ENCODE measurements at regions not wholly inside any gene's neighbourhood (a gene's known extent, or its start where the extent isn't known, plus 50 kb on each side); places are given as distances from the start of the nearest gene placed in this dataset.
"Not testable (repeated sequence)": the region's sequence is repeated elsewhere in the genome, so short reads cannot be mapped to it uniquely, and the experiment has no call there.

DNA sequence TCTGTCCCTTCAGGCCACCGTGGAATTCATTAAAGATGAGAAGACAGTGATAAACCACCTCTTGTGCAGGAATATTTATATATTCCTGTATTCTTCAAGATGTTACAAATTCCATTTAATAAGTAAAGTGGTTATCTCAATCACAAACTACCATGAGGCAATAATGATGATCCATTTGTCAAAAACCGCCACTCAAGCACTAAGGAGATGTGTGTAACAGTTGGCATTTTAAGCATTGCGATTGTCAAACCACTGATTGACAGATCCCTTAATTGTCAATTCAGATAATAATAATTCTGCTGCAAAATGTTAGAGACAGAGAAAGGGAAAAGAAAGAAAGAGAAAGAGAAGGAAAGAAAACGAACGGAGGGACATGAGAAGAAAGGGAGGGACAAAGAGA is 476.1 kb upstream of the RBFOX1 start:
- no peak for DNase-seq (ENCODE audit: low read depth)

DNA sequence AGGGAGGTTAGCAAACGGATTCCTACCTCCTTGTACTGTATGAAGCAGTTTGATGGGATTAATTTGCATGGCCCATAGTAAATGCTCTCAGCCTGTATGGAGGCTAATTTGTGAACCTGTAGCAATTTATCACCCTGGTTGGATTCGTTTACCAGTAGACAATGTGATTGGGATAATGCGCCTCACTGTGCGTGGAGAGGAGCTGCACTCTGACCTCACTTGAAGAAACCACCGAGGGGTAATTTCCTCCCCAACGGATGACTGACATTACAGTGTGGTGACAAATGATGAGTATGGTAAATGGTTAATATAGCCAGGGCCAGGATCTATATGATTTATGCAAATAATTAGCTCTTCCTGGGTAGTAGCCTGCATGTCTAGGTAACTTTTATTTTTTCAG is 479.1 kb upstream of the RBFOX1 start:
- DNase-seq (ENCODE audit: low read depth): no peak

GRCh38 chr16:6852643-6853225 is 479.9 kb upstream of the RBFOX1 start:
- DNase-seq (ENCODE audit: low read depth): no peak

DNA sequence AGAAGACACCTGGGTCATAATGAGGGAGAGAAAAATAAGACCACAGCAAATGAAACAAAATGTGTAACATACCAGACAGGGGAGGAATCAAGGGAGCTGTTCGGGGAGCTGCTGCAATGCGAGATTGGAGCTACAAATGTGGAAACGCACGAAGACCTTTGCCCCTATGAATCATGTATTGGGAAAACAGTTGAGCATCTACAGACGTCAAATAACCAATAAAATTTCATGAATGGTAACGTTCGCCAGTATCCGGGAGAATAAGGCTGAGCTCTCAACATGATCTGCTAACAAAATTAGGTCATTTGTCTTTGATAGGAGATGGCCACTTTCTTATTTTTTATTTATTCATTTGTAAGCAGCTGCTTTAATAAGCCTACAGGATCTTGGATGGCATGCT is 486.2 kb upstream of the RBFOX1 start:
- no peak for DNase-seq (ENCODE audit: low read depth)

- no peak for DNase-seq (ENCODE audit: low read depth)
Measured at GRCh38 chr16:6841392-6841791, 491.3 kb upstream of the RBFOX1 start.

DNA sequence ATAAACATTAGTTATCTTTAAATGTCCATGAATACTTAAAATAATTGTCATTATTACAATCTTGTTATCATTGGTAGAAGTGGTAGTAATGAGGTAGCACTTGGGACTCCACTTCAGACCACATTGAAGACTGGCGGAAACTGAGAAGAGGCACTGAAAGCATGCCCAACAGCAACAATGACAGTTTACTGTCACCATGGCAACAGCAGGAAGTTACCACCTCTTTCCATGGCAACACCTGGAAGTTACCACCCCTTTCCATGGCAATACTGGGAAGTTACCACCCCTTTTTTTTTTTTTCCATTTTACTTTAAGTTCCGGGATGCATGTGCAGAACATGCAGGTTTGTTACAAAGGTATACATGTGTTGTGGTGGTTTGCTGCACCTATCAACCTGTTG is 494.9 kb upstream of the RBFOX1 start:
- no peak for DNase-seq (ENCODE audit: low read depth)

GRCh38 chr16:6836766-6837165 is 495.9 kb upstream of the RBFOX1 start:
- DNase-seq (ENCODE audit: low read depth): no peak

DNA sequence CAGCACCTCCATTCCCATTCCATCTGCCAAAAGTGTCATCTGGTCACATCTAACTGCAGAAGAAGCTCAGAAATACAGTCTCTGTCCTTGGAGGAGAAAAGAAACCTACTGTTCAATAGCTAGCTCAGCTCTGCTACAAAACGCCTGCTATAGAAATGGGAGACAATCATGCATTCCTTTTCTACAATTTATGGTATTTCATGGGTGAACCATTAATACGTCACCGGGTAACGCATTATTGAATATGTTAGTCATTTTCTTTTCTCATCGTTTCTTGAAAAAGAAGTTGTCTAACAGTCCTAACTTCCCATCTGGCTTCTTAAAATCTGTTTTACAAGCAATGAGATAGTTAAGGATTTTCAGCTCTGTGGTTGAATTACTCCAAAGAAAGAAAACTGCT is 496.7 kb upstream of the RBFOX1 start:
- DNase-seq (ENCODE audit: low read depth): no peak

DNA sequence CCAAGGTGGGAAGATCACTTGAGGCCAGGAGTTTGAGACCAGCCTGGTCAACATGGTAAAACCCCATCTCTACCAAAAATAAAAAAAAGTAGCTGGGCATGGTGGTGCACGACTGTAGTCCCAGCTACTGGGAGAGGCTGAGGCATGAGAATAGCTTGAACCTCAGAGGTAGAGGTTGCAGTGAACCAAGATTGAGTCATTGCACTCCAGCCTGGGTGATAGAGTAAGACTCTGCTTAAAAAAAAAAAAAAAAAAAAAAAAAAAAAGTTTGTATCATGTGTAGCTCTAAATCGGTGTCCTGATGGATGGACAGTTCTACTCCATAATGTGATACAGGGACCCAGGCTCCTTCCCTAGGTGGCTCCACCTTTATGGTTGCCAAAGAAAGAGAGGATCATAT is 497.1 kb upstream of the RBFOX1 start:
- DNase-seq (ENCODE audit: low read depth): no peak

- DNase-seq (ENCODE audit: low read depth): no peak
Measured at GRCh38 chr16:6828690-6829089, 504.0 kb upstream of the RBFOX1 start.

DNA sequence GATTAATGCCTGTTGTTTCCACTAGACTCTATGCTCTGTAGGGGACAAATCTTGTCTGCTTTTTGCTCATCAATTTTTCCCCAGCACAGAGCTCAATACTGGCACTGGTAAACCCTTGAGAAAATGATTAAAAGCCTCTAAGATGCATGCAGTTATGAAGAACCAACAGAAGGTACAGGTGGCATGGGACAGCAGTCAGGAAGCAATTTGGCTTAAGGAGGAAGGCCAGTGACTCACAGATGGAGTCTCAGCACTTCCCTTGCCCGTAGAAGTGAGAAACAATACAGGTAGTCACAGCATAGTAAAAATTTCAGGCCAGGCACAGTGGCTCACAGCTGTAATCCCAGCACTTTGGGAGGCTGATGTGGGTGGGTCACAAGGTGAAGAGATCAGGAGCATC is 504.7 kb upstream of the RBFOX1 start:
- no peak for DNase-seq (ENCODE audit: low read depth)

DNA sequence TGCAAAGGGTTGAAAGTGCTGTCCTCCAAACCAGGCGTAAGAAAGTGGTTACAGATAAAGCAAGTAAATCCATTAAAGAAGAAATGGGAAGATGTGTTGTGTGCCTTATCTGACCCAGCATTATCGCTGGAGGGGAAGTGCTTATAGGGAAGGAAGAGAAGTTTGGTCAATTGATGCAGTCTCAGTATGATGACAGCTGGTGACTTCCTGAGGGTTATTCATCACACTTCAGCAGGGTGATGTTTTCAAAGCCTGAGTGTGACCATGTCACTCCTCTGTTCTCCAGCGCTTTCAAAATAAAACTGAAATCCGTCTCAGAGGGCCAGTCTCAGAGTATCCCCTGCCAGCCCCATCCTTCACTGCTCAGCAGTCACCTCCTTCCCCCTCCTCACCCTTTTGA is 505.4 kb upstream of the RBFOX1 start:
- DNase-seq (ENCODE audit: low read depth): no peak

DNA sequence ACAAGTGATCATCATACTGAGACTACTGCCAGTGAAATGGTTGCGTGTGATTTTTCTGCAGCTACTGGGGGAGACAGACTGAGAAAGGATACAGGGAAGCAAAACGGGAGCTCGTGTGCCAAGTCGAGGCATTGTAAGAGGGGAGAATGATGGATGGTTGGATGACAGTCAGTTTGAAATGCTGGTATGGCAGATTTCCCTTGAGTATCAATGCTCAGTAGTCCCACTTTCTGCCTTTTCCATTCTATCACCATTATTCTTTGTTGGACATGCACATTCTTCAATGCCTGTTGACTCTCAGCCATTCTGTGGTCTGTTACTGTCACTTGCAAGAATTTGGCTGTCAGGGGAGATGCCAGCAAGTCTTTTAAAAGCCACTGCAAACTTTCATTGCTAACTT is 510.6 kb upstream of the RBFOX1 start:
- DNase-seq (ENCODE audit: low read depth): no peak

GRCh38 chr16:6804461-6804860 is 528.2 kb upstream of the RBFOX1 start:
- DNase-seq (ENCODE audit: low read depth): no peak

GRCh38 chr16:6803176-6803575 is 529.5 kb upstream of the RBFOX1 start:
- no peak for DNase-seq (ENCODE audit: low read depth)

- DNase-seq (ENCODE audit: low read depth): no peak
Measured at GRCh38 chr16:6797223-6797622, 535.4 kb upstream of the RBFOX1 start.

DNA sequence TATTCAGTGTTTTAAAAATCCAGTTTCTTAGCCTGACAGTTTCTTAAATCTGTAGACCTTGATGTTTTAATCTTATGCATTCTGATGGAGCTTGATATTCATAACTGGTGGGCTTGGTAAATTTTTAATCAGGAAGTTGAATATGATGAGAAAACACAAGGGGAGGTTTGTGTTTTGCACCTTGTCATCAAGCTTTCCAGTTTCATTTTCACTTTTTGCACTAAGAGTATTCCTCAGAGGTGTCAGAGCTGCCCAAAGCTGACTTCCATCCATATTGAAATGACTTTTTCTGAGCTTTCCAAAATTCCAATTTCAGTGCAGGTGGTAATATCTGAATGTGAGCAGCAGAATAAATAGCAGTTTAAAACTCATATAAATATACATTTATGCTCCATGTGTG is 555.0 kb upstream of the RBFOX1 start:
- no peak for DNase-seq (ENCODE audit: low read depth)

- no peak for DNase-seq (ENCODE audit: low read depth)
Measured at GRCh38 chr16:6775712-6776111, 556.9 kb upstream of the RBFOX1 start.

GRCh38 chr16:6771956-6772355 is 560.7 kb upstream of the RBFOX1 start:
- DNase-seq (ENCODE audit: low read depth): no peak

GRCh38 chr16:6753553-6753952 is 579.1 kb upstream of the RBFOX1 start:
- no peak for DNase-seq (ENCODE audit: low read depth)

DNA sequence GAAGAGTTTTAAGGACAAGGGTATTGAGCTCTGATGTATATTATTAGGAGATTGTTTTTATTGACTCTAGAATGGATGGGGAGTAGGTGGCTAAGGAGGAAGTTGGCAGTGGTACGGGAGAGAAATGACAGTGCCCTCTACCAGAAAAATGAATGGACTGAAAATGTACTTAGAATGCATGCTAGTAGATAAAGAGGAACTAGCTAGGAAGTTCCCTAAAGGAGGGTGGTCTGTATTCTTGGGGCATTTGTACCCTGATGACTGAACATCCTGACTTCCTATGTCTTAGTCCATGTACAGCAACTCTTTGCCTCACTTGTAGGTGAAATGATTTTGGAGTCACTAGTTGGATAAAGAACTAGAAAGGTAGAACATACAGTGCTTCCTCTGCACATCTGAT is 581.5 kb upstream of the RBFOX1 start:
- no peak for DNase-seq (ENCODE audit: low read depth)

GRCh38 chr16:6749698-6750097 is 582.9 kb upstream of the RBFOX1 start:
- DNase-seq (ENCODE audit: low read depth): no peak

DNA sequence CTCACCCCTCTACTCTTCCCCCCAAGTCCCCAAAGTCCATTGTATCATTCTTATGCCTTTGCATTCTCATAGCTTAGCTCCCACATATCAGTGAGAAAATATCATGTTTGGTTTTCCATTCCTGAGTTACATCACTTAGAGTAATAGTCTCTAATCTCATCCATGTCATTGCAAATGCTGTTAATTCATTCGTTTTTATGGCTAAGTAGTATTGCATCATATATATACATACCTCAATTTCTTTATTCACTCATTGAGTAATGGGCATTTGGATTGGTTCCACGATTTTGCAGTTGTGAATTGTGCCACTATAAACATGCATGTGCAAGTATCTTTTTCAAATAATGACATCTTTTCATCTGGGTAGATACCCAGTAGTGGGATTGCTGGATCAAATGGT is 596.3 kb upstream of the RBFOX1 start:
- DNase-seq (ENCODE audit: low read depth): not testable (repeated sequence)

GRCh38 chr16:6735631-6736030 is 597.0 kb upstream of the RBFOX1 start:
- DNase-seq (ENCODE audit: low read depth): no peak

DNA sequence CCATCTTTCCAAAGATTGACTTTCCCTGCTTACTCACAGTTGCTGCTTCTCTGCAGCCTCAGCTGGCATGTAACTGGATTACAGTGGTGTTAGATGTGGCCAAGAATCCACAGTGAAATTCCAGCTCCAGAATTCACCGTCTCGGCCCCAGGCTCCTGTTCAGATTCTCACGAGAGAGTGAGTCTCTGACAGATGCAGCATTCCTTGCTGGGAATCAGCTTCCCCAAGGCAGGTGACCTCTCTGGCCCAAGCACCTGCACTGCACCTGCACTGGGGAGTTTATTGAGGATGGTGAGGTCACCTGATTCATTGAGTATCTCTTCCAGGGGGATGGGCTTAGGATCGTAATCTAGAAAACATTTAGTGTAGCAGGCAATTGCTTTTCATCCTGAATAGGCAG is 600.5 kb upstream of the RBFOX1 start:
- no peak for DNase-seq (ENCODE audit: low read depth)
